ENCODE measurements at regions not wholly inside any gene's neighbourhood (a gene's known extent, or its start where the extent isn't known, plus 50 kb on each side); places are given as distances from the start of the nearest gene placed in this dataset.

DNA sequence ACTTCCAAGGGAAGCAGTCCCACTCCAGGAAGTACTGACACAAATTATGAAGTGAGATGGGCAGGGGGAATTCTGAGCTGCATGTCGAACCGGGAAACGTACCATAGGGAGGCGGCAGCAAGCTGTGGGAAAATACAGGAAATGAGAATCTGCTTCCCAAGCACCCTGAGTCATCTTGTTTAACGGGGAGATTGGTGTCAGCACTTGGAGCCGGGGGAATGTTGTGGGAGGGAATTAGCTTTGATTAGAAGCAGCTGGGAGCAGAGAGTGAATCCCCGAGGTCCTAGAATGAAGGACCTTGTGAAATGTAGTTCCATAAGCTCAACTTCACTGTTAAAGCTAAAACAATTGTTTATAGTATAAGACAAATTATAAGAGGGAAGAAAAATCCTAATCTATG is 141.4 kb upstream of the PRKCQ start:
- Histone ChIP-seq H3K4me3 (ENCODE audit: low read depth in 1 of 2, low read length in 2 of 2) (no peak overlapping the region), H3K27ac (ENCODE audit: low read depth in 2 of 2, low read length in 1 of 2) (peak overlapping the region in 1 of 2 donors; percentile 31), H3K4me1 (ENCODE audit: control insufficient read depth in 2 of 2, insufficient read depth in 2 of 2, low read length in 1 of 2) (no peaks in the 10 kb centered on the region), H3K9me3 (ENCODE audit: control insufficient read depth in 2 of 2, insufficient read depth in 1 of 2, low read depth in 1 of 2, low read length in 1 of 2) (peaks cover 0 to 2% of the 10 kb centered on the region in 2 donors), H3K27me3 (ENCODE audit: control insufficient read depth in 1 of 2, insufficient read depth in 2 of 2, low read length in 2 of 2) (no peaks in the 10 kb centered on the region), H3K36me3 (ENCODE audit: control insufficient read depth in 2 of 2, insufficient read depth in 2 of 2, low read length in 1 of 2) (no peaks in the 10 kb centered on the region)
- WGBS, 2 donors = 20 to 24% methylated on average over 7 of the region's 7 CpGs

- Histone ChIP-seq H3K4me3 (ENCODE audit: low read depth in 1 of 2, low read length in 2 of 2) (no peak overlapping the region), H3K27ac (ENCODE audit: low read depth in 2 of 2, low read length in 1 of 2) (no peak overlapping the region), H3K27me3 (ENCODE audit: control insufficient read depth in 1 of 2, insufficient read depth in 2 of 2, low read length in 2 of 2) (no peaks in the 10 kb centered on the region), H3K9me3 (ENCODE audit: control insufficient read depth in 2 of 2, insufficient read depth in 1 of 2, low read depth in 1 of 2, low read length in 1 of 2) (peaks cover 0 to 2% of the 10 kb centered on the region in 2 donors), H3K4me1 (ENCODE audit: control insufficient read depth in 2 of 2, insufficient read depth in 2 of 2, low read length in 1 of 2) (no peaks in the 10 kb centered on the region), H3K36me3 (ENCODE audit: control insufficient read depth in 2 of 2, insufficient read depth in 2 of 2, low read length in 1 of 2) (no peaks in the 10 kb centered on the region)
- 88 to 90% methylated on average over 2 of the region's 2 CpGs for WGBS, 2 donors
Measured at GRCh38 chr10:6719561-6719960, 139.5 kb upstream of the PRKCQ start.

DNA sequence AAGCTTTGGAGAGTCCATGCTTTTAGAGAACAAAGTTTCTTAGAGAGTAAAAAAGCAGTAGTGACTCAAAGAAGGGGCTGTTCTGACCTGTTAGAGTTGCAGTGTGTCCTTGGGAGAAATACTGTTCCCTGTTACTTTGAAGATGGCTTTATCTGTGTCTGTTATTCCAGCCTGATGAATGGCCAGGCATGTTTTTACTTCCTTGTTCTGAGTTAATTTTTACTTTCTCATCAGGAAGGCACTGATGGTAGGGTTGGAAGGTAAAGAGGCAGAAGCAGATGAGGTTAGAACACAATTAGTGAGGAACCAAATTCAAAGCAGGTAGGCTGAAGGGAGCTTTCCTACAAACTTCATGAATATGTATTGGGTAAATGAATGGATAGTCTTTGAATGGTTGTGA is 138.5 kb upstream of the PRKCQ start:
- H3K27ac ChIP-seq (ENCODE audit: low read depth in 2 of 2, low read length in 1 of 2) = no peak overlapping the region

DNA sequence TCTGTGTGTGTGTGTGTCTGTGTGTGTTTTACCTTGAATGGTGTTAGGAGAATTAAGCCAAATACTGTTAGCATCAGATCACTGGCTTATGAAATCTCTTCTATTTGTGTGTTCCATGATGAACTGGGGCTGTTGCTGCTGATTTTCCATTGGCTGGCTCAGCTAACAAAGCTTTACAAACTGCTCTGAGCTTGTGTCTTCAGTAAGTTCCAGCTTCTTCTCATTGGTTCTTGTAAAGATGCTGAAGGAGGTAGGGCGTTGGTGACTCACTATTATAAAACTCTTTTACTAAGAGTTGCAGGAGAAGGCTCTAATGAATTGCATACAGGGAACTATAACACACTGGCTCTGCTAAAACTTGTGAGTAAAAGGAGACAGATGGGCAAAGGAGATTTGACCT is 136.4 kb upstream of the PRKCQ start:
- H3K27ac ChIP-seq (ENCODE audit: low read depth in 2 of 2, low read length in 1 of 2) = no peak overlapping the region
- WGBS, 2 donors = 34 to 39% methylated on average over 1 of the region's 1 CpG

More for the DNA sequence above, 138.5 kb upstream of the PRKCQ start:
- Histone ChIP-seq H3K9me3 (ENCODE audit: control insufficient read depth in 2 of 2, insufficient read depth in 1 of 2, low read depth in 1 of 2, low read length in 1 of 2) (peaks cover 0 to 2% of the 10 kb centered on the region in 2 donors), H3K4me3 (ENCODE audit: low read depth in 1 of 2, low read length in 2 of 2) (no peak overlapping the region), H3K27me3 (ENCODE audit: control insufficient read depth in 1 of 2, insufficient read depth in 2 of 2, low read length in 2 of 2) (no peaks in the 10 kb centered on the region), H3K4me1 (ENCODE audit: control insufficient read depth in 2 of 2, insufficient read depth in 2 of 2, low read length in 1 of 2) (no peaks in the 10 kb centered on the region), H3K36me3 (ENCODE audit: control insufficient read depth in 2 of 2, insufficient read depth in 2 of 2, low read length in 1 of 2) (no peaks in the 10 kb centered on the region)

GRCh38 chr10:6713716-6714115 is 133.6 kb upstream of the PRKCQ start:
- H3K36me3 ChIP-seq (ENCODE audit: control insufficient read depth in 2 of 2, insufficient read depth in 2 of 2, low read length in 1 of 2) = no peaks in the 10 kb centered on the region
- 42 to 51% methylated on average over 7 of the region's 7 CpGs for WGBS, 2 donors
- no peaks in the 10 kb centered on the region for H3K9me3 ChIP-seq (ENCODE audit: control insufficient read depth in 2 of 2, insufficient read depth in 1 of 2, low read depth in 1 of 2, low read length in 1 of 2)

More for the DNA sequence above, 136.4 kb upstream of the PRKCQ start:
- no peaks in the 10 kb centered on the region for H3K27me3 ChIP-seq (ENCODE audit: control insufficient read depth in 1 of 2, insufficient read depth in 2 of 2, low read length in 2 of 2)
- no peaks in the 10 kb centered on the region for H3K36me3 ChIP-seq (ENCODE audit: control insufficient read depth in 2 of 2, insufficient read depth in 2 of 2, low read length in 1 of 2)
- no peaks in the 10 kb centered on the region for H3K9me3 ChIP-seq (ENCODE audit: control insufficient read depth in 2 of 2, insufficient read depth in 1 of 2, low read depth in 1 of 2, low read length in 1 of 2)
- H3K4me3 ChIP-seq (ENCODE audit: low read depth in 1 of 2, low read length in 2 of 2) = no peak overlapping the region
- no peaks in the 10 kb centered on the region for H3K4me1 ChIP-seq (ENCODE audit: control insufficient read depth in 2 of 2, insufficient read depth in 2 of 2, low read length in 1 of 2)

DNA sequence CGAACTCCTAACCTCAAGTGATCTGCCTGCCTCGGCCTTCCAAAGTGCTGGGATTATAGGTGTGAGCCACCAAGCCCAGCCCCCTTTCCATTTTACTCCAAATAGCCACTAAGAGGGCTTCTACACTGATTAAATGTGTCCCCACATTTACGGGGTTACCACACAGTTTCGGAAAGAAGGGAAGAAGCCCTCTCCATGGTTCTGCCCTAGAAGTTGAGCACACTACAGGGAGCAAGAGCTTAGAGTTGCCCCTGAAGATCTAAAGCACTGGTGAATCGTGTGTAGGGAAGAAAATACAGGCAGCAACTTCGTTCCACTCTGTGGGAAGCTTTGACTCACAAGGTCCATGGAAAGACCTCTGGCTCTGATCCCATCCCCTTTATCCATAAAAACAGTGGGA is 133.0 kb upstream of the PRKCQ start:
- Histone ChIP-seq H3K27ac (ENCODE audit: low read depth in 2 of 2, low read length in 1 of 2) (no peak overlapping the region), H3K4me1 (ENCODE audit: control insufficient read depth in 2 of 2, insufficient read depth in 2 of 2, low read length in 1 of 2) (no peaks in the 10 kb centered on the region), H3K9me3 (ENCODE audit: control insufficient read depth in 2 of 2, insufficient read depth in 1 of 2, low read depth in 1 of 2, low read length in 1 of 2) (no peaks in the 10 kb centered on the region), H3K36me3 (ENCODE audit: control insufficient read depth in 2 of 2, insufficient read depth in 2 of 2, low read length in 1 of 2) (no peaks in the 10 kb centered on the region), H3K27me3 (ENCODE audit: control insufficient read depth in 1 of 2, insufficient read depth in 2 of 2, low read length in 2 of 2) (no peaks in the 10 kb centered on the region), H3K4me3 (ENCODE audit: low read depth in 1 of 2, low read length in 2 of 2) (no peak overlapping the region)
- 69 to 72% methylated on average over 6 of the region's 6 CpGs for WGBS, 2 donors

More at GRCh38 chr10:6713716-6714115, 133.6 kb upstream of the PRKCQ start:
- Histone ChIP-seq H3K27me3 (ENCODE audit: control insufficient read depth in 1 of 2, insufficient read depth in 2 of 2, low read length in 2 of 2) (no peaks in the 10 kb centered on the region), H3K4me1 (ENCODE audit: control insufficient read depth in 2 of 2, insufficient read depth in 2 of 2, low read length in 1 of 2) (no peaks in the 10 kb centered on the region), H3K4me3 (ENCODE audit: low read depth in 1 of 2, low read length in 2 of 2) (no peak overlapping the region), H3K27ac (ENCODE audit: low read depth in 2 of 2, low read length in 1 of 2) (no peak overlapping the region)

- Histone ChIP-seq H3K27me3 (ENCODE audit: control insufficient read depth in 1 of 2, insufficient read depth in 2 of 2, low read length in 2 of 2) (no peaks in the 10 kb centered on the region), H3K4me3 (ENCODE audit: low read depth in 1 of 2, low read length in 2 of 2) (no peak overlapping the region), H3K4me1 (ENCODE audit: control insufficient read depth in 2 of 2, insufficient read depth in 2 of 2, low read length in 1 of 2) (no peaks in the 10 kb centered on the region), H3K36me3 (ENCODE audit: control insufficient read depth in 2 of 2, insufficient read depth in 2 of 2, low read length in 1 of 2) (no peaks in the 10 kb centered on the region), H3K27ac (ENCODE audit: low read depth in 2 of 2, low read length in 1 of 2) (no peak overlapping the region), H3K9me3 (ENCODE audit: control insufficient read depth in 2 of 2, insufficient read depth in 1 of 2, low read depth in 1 of 2, low read length in 1 of 2) (no peaks in the 10 kb centered on the region)
- 56 to 59% methylated on average over 16 to 17 of the region's 17 CpGs for WGBS, 2 donors
Measured at GRCh38 chr10:6711881-6712280, 131.8 kb upstream of the PRKCQ start.

- H3K36me3 ChIP-seq (ENCODE audit: control insufficient read depth in 2 of 2, insufficient read depth in 2 of 2, low read length in 1 of 2) = no peaks in the 10 kb centered on the region
- no peak overlapping the region for H3K4me3 ChIP-seq (ENCODE audit: low read depth in 1 of 2, low read length in 2 of 2)
- no peaks in the 10 kb centered on the region for H3K9me3 ChIP-seq (ENCODE audit: control insufficient read depth in 2 of 2, insufficient read depth in 1 of 2, low read depth in 1 of 2, low read length in 1 of 2)
- H3K27me3 ChIP-seq (ENCODE audit: control insufficient read depth in 1 of 2, insufficient read depth in 2 of 2, low read length in 2 of 2) = no peaks in the 10 kb centered on the region
- 63 to 64% methylated on average over 6 of the region's 6 CpGs for WGBS, 2 donors
- no peak overlapping the region for H3K27ac ChIP-seq (ENCODE audit: low read depth in 2 of 2, low read length in 1 of 2)
- H3K4me1 ChIP-seq (ENCODE audit: control insufficient read depth in 2 of 2, insufficient read depth in 2 of 2, low read length in 1 of 2) = no peaks in the 10 kb centered on the region
Measured at GRCh38 chr10:6711408-6711841, 131.3 kb upstream of the PRKCQ start.

GRCh38 chr10:6707352-6707751 is 127.3 kb upstream of the PRKCQ start:
- Histone ChIP-seq H3K27me3 (ENCODE audit: control insufficient read depth in 1 of 2, insufficient read depth in 2 of 2, low read length in 2 of 2) (no peaks in the 10 kb centered on the region), H3K4me3 (ENCODE audit: low read depth in 1 of 2, low read length in 2 of 2) (no peak overlapping the region), H3K4me1 (ENCODE audit: control insufficient read depth in 2 of 2, insufficient read depth in 2 of 2, low read length in 1 of 2) (no peaks in the 10 kb centered on the region), H3K36me3 (ENCODE audit: control insufficient read depth in 2 of 2, insufficient read depth in 2 of 2, low read length in 1 of 2) (no peaks in the 10 kb centered on the region), H3K27ac (ENCODE audit: low read depth in 2 of 2, low read length in 1 of 2) (no peak overlapping the region), H3K9me3 (ENCODE audit: control insufficient read depth in 2 of 2, insufficient read depth in 1 of 2, low read depth in 1 of 2, low read length in 1 of 2) (no peaks in the 10 kb centered on the region)
- 78 to 92% methylated on average over 4 of the region's 4 CpGs for WGBS, 2 donors

DNA sequence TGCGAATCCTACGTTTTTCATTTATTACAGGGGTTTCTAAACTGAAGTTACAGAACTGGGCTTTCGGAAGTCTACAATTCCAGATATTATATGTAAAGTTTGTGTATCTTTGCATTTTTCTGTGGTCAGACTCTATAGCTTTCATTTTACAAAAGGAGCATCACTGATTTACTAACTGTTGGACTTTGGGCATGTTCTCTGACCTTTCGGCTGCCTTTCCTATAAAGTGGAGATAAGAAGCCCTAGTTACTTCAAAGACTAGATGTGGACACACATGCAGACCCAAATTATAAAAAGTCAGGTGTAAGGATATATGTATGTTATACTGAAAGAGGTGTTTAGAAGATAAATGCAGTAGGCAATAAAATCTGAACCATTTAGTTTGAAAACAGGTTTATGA is 126.6 kb upstream of the PRKCQ start:
- no peaks in the 10 kb centered on the region for H3K9me3 ChIP-seq (ENCODE audit: control insufficient read depth in 2 of 2, insufficient read depth in 1 of 2, low read depth in 1 of 2, low read length in 1 of 2)
- WGBS, 2 donors = 64 to 73% methylated on average over 4 of the region's 4 CpGs
- no peaks in the 10 kb centered on the region for H3K36me3 ChIP-seq (ENCODE audit: control insufficient read depth in 2 of 2, insufficient read depth in 2 of 2, low read length in 1 of 2)
- H3K27me3 ChIP-seq (ENCODE audit: control insufficient read depth in 1 of 2, insufficient read depth in 2 of 2, low read length in 2 of 2) = no peaks in the 10 kb centered on the region
- H3K4me3 ChIP-seq (ENCODE audit: low read depth in 1 of 2, low read length in 2 of 2) = no peak overlapping the region
- H3K27ac ChIP-seq (ENCODE audit: low read depth in 2 of 2, low read length in 1 of 2) = no peak overlapping the region
- no peaks in the 10 kb centered on the region for H3K4me1 ChIP-seq (ENCODE audit: control insufficient read depth in 2 of 2, insufficient read depth in 2 of 2, low read length in 1 of 2)

All from esophagus (tissue), 2 donors.